T-helper 1 cell treated with Interleukin-12 subunit alpha and Interleukin-12 subunit beta and Interleukin-4 antibody, amounts not matched to agents 30 ng/mL and 1 ng/mL, for 36 hours (primary cell): ENCODE measurements at regions not wholly inside any gene's neighbourhood (a gene's known extent, or its start where the extent isn't known, plus 50 kb on each side); places are given as distances from the start of the nearest gene placed in this dataset.

Source experiments
- intact Hi-C: fragments of 100-400 bp; cut with micrococcal nuclease; formaldehyde crosslinking; loops from one replicate; pipeline ENCODE4 v1.15.1; 2024

GRCh38 chrX:124984140-124984813 is 335.4 kb upstream of the TEX13C start:
- intact Hi-C loops, result no loop called here

- intact Hi-C loops, result no loop called here
These were observed 333.4 kb upstream of the TEX13C start for GRCh38 chrX:124986284-124986683.

DNA sequence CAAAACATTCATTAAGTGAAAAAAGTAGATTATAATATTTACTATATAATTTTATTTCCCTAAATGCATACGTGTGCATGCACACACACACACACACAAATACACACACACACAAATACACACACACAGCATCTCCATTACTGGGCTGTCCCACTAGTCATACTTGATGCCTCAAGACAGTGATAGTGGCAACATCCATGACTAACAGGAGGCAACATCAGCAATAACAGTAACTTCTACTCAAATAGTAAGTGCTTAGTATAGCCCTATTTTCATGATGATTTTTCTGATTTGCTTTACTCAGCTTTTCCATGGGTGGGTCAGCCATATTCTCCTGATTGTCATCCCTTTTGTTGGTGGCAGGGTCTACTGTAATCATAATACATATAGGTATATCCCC is 325.9 kb upstream of the TEX13C start:
- intact Hi-C loops, result no loop called here

- intact Hi-C loops, result no loop called here
These were observed 325.3 kb upstream of the TEX13C start for GRCh38 chrX:124994404-124994803.

- intact Hi-C loops, result no loop called here
These were observed 315.8 kb upstream of the TEX13C start for GRCh38 chrX:125003746-125004446.

GRCh38 chrX:125004799-125005198 is 314.9 kb upstream of the TEX13C start:
- intact Hi-C loops, result no loop called here

GRCh38 chrX:125005863-125006262 is 313.8 kb upstream of the TEX13C start:
- intact Hi-C loops, result no loop called here

GRCh38 chrX:125006704-125007103 is 313.0 kb upstream of the TEX13C start:
- intact Hi-C loops, result no loop called here

- intact Hi-C loops, result no loop called here
These were observed 307.1 kb upstream of the TEX13C start for GRCh38 chrX:125012585-125012984.

DNA sequence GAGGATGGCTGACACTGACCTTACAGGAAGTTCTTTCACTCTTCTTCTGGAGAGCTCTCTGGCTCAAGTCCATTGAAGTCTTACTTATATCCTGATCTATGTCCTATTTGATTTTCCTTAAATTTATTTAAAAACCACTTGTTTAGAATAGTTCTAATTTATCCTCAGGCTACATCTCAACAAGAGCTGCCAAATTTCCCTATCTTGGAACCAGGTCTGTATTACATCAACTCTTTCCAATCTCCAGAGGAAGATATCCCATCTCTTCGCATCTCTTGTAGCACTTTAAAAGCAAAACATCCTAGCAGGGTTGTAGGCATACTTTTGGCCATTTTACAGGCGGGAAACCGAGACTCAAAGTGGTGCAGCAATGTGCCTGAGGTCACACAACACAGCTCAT is 290.5 kb upstream of the TEX13C start:
- intact Hi-C loops, result no loop called here
